HCT116 (cell line): ENCODE measurements at regions not wholly inside any gene's neighbourhood (a gene's known extent, or its start where the extent isn't known, plus 50 kb on each side); places are given as distances from the start of the nearest gene placed in this dataset.

ENCODE experiments used
- ATAC-seq: fragments of 200-7000 bp; cut with Tn5 transposase; 2 replicates; pipeline ENCODE4 v1.9.1; 2020; ENCODE audit warnings: mild to moderate bottlenecking, moderate library complexity
- BruUV-seq: library from RNA; stranded (reverse); fragments of 400-500 nt; replicated peaks from 2 replicates; lab custom pipeline; 2021; lab: Mats Ljungman, UMichigan
- CTCF ChIA-PET: fragments of 300-600 bp; sonication (Branson Sonifier 250); formaldehyde crosslinking; loops from one replicate; lab custom pipeline; 2021; ENCODE audit warnings: antibody characterized with exemption; lab: Charles Lee
- POLR2A ChIA-PET: fragments of 300-600, 350-600 bp; sonication (Branson Sonifier 250); formaldehyde crosslinking; loops from one replicate; lab custom pipeline; 2021; ENCODE audit warnings: antibody characterized with exemption; lab: Charles Lee
- RAD21 ChIA-PET, 2 experiments: fragments of 300-600 bp; sonication (Branson Sonifier 250); formaldehyde crosslinking; loops; one replicate each; lab custom pipeline; 2023; ENCODE audit warnings: low total read pairs in 2 of 2; ENCODE audit not compliant: uncharacterized antibody in 2 of 2, unreplicated experiment in 2 of 2, low non-redundant PET in 1 of 2; lab: Charles Lee
- DNase-seq: peaks from one replicate; pipeline ENCODE4 v3.0.0-alpha.2; 2010; ENCODE audit warnings: low read depth, low spot score
- H2AFZ ChIP-seq: fragments of 200-600 bp; shearing (Covaris generic), sonication (generic); 2 replicates; pipeline ENCODE4 v1.6.1; 2017; ENCODE audit warnings: low read depth, mixed run types, mixed read lengths, antibody characterized with exemption, low read length; ENCODE audit not compliant: poor library complexity, severe bottlenecking
- H3K27ac ChIP-seq: 2 replicates; pipeline ENCODE4 v1.5.1; 2012; ENCODE audit warnings: low read depth, low read length
- H3K27me3 ChIP-seq: fragments of 200-600 bp; sonication (generic); 2 replicates; pipeline ENCODE4 v1.6.1; 2016; ENCODE audit warnings: mixed run types, low read length, mixed read lengths; ENCODE audit not compliant: insufficient read depth
- H3K36me3 ChIP-seq, 2 experiments: fragments of 200-500 bp in 1 of 2; fragments of 200-600 bp in 1 of 2; sonication (Bioruptor generic) in 1 of 2; sonication (generic) in 1 of 2; 2 replicates each; pipeline versions ENCODE4 v1.5.1 to v1.6.1; 2014 to 2016; ENCODE audit warnings: low read length in 2 of 2, inconsistent platforms in 1 of 2, mixed read lengths in 1 of 2, mixed run types in 1 of 2; ENCODE audit not compliant: insufficient read depth in 2 of 2, control insufficient read depth in 1 of 2
- H3K4me1 ChIP-seq, 2 experiments: fragments of 200-600 bp in 1 of 2; sonication (generic) in 1 of 2; 2 replicates each; pipeline versions ENCODE4 v1.5.1 to v1.6.1; 2012 to 2017; ENCODE audit warnings: low read length in 2 of 2, inconsistent platforms in 1 of 2, mild to moderate bottlenecking in 1 of 2, mixed read lengths in 1 of 2, mixed run types in 1 of 2, moderate library complexity in 1 of 2; ENCODE audit not compliant: insufficient read depth in 2 of 2, control insufficient read depth in 1 of 2
- H3K4me2 ChIP-seq: fragments of 200-600 bp; sonication (generic); 2 replicates; pipeline ENCODE4 v1.6.1; 2017; ENCODE audit warnings: mixed run types, low read length, mixed read lengths
- H3K4me3 ChIP-seq, 2 experiments: fragments of 200-600 bp in 1 of 2; sonication (generic) in 1 of 2; replicated peaks in 1 of 2; 2 replicates each; pipeline ENCODE4 v1.5.1; 2011 to 2016; ENCODE audit warnings: low read length in 2 of 2, control low read depth in 1 of 2, low read depth in 1 of 2, mild to moderate bottlenecking in 1 of 2, mixed read lengths in 1 of 2, mixed run types in 1 of 2
- H3K79me2 ChIP-seq: fragments of 200-600 bp; sonication (generic); 2 replicates; pipeline ENCODE4 v1.6.1; 2017; ENCODE audit warnings: mild to moderate bottlenecking, mixed run types, low read length, moderate library complexity, mixed read lengths; ENCODE audit not compliant: insufficient read depth
- H3K9ac ChIP-seq: fragments of 200-600 bp; sonication (generic); 2 replicates; pipeline ENCODE4 v1.6.1; 2016; ENCODE audit warnings: low read length, mixed read lengths
- H3K9me2 ChIP-seq: fragments of 200-600 bp; sonication (generic), shearing (Covaris generic); 2 replicates; pipeline ENCODE4 v1.6.1; 2017; ENCODE audit warnings: mixed run types, mild to moderate bottlenecking, moderate library complexity; ENCODE audit not compliant: insufficient read depth
- H3K9me3 ChIP-seq, 2 experiments: fragments of 200-500 bp in 1 of 2; fragments of 200-600 bp in 1 of 2; sonication (Bioruptor generic) in 1 of 2; sonication (generic) in 1 of 2; 2 replicates each; pipeline ENCODE4 v1.6.1; 2014 to 2017; ENCODE audit warnings: low read length in 2 of 2, mixed read lengths in 2 of 2, inconsistent platforms in 1 of 2, low read depth in 1 of 2, mild to moderate bottlenecking in 1 of 2, mixed run types in 1 of 2, moderate library complexity in 1 of 2; ENCODE audit not compliant: control insufficient read depth in 1 of 2, insufficient read depth in 1 of 2
- H4K20me1 ChIP-seq: fragments of 200-600 bp; sonication (generic), shearing (Covaris generic); 2 replicates; pipeline ENCODE4 v1.6.1; 2017; ENCODE audit warnings: mixed run types, mild to moderate bottlenecking, moderate library complexity; ENCODE audit not compliant: insufficient read depth
- ATF3 ChIP-seq: IDR thresholded peaks from 2 replicates; pipeline ENCODE4 v1.6.1; 2012
- CBX3 ChIP-seq: IDR thresholded peaks from 2 replicates; pipeline ENCODE4 v1.6.1; 2012; ENCODE audit warnings: low read depth
- CEBPB ChIP-seq: IDR thresholded peaks from 2 replicates; pipeline ENCODE4 v1.6.1; 2012; ENCODE audit warnings: low read depth
- CTCF ChIP-seq, 3 experiments: fragments of 200-600 bp in 1 of 3; sonication (generic) in 1 of 3; IDR thresholded peaks in 2 of 3; conservative IDR thresholded peaks in 1 of 3; 2 replicates each; pipeline ENCODE4 v1.5.1; 2012 to 2017; ENCODE audit warnings: low read depth in 2 of 3, low read length in 2 of 3, antibody characterized with exemption in 1 of 3, borderline replicate concordance in 1 of 3, control low read depth in 1 of 3, mild to moderate bottlenecking in 1 of 3, mixed read lengths in 1 of 3, mixed run types in 1 of 3, moderate library complexity in 1 of 3; ENCODE audit not compliant: insufficient read depth in 1 of 3
- EGR1 ChIP-seq: IDR thresholded peaks from 2 replicates; pipeline ENCODE4 v1.6.1; 2012; ENCODE audit warnings: low read depth
- EZH2 ChIP-seq: fragments of 200-600 bp; sonication (generic); IDR thresholded peaks from 2 replicates; pipeline ENCODE4 v1.6.1; 2017; ENCODE audit warnings: antibody characterized with exemption, mixed run types
- EZH2phosphoT487 ChIP-seq: fragments of 200-600 bp; IDR thresholded peaks from 2 replicates; pipeline ENCODE4 v1.6.1; 2018; ENCODE audit warnings: antibody characterized with exemption, borderline replicate concordance
- POLR2A ChIP-seq: IDR thresholded peaks from 2 replicates; pipeline ENCODE4 v1.7.0; 2011; ENCODE audit warnings: borderline replicate concordance; ENCODE audit not compliant: insufficient read depth, insufficient read length; ENCODE audit errors: extremely low read depth
- POLR2AphosphoS5 ChIP-seq: IDR thresholded peaks from 2 replicates; pipeline ENCODE4 v1.6.1; 2011; ENCODE audit warnings: mild to moderate bottlenecking, low read depth, low read length, moderate library complexity
- RAD21 ChIP-seq: IDR thresholded peaks from 2 replicates; pipeline ENCODE4 v1.6.1; 2012; ENCODE audit warnings: low read depth, mild to moderate bottlenecking
- REST ChIP-seq: IDR thresholded peaks from 2 replicates; pipeline ENCODE4 v1.6.1; 2012; ENCODE audit warnings: low read depth
- SIN3A ChIP-seq: IDR thresholded peaks from 2 replicates; pipeline ENCODE4 v1.6.1; 2012; ENCODE audit warnings: low read depth
- SP1 ChIP-seq: IDR thresholded peaks from 2 replicates; pipeline ENCODE4 v1.6.1; 2012; ENCODE audit warnings: low read depth
- SRF ChIP-seq: IDR thresholded peaks from 2 replicates; pipeline ENCODE4 v1.6.1; 2012; ENCODE audit warnings: low read depth
- TCF7L2 ChIP-seq: IDR thresholded peaks from 2 replicates; pipeline ENCODE4 v1.7.0; 2011; ENCODE audit warnings: borderline replicate concordance, inconsistent platforms; ENCODE audit not compliant: insufficient read depth, insufficient read length; ENCODE audit errors: extremely low read depth
- YY1 ChIP-seq: IDR thresholded peaks from 2 replicates; pipeline ENCODE4 v1.6.1; 2011; ENCODE audit warnings: low read length, low read depth, moderate library complexity, mild to moderate bottlenecking; ENCODE audit not compliant: insufficient replicate concordance; ENCODE audit errors: extremely low read depth
- ZBTB33 ChIP-seq: IDR thresholded peaks from 2 replicates; pipeline ENCODE4 v1.6.1; 2011; ENCODE audit warnings: mild to moderate bottlenecking, low read length, moderate library complexity; ENCODE audit not compliant: insufficient replicate concordance; ENCODE audit errors: extremely low read depth
- ZFX ChIP-seq: fragments of 450-650 bp; IDR thresholded peaks from 2 replicates; pipeline ENCODE4 v1.6.1; 2017
- ZNF274 ChIP-seq: fragments of 200-500 bp; sonication (Bioruptor generic); IDR thresholded peaks from 2 replicates; pipeline ENCODE4 v1.6.1; 2014; ENCODE audit warnings: mild to moderate bottlenecking, low read depth, low read length, inconsistent platforms
- intact Hi-C: fragments of 100-400 bp; cut with micrococcal nuclease; formaldehyde crosslinking; loops from 2 replicates; pipeline ENCODE4 v1.10.0; 2022

GRCh38 chr10:131814567-131815265, 86.1 kb upstream of the PPP2R2D start:
- intact Hi-C loops, result no loop called here
- no peak for DNase-seq
- POLR2A ChIA-PET, result no interaction called here
- RAD21 ChIA-PET, result no interaction called here
- Histone ChIP-seq H3K4me2 (no peak overlapping the region), H4K20me1 (no peaks in the 10 kb centered on the region), H3K27me3 (0 out of 2 replicates have a peak, but pooled peaks cover 4% of the 10 kb centered on the region), H3K9me3 (no peaks in the 10 kb centered on the region), H3K4me3 (no peak overlapping the region), H3K4me1 (no peaks in the 10 kb centered on the region), H3K36me3 (no peaks in the 10 kb centered on the region), H2AFZ (no peak overlapping the region), H3K9ac (no peak overlapping the region), H3K9me2 (no peaks in the 10 kb centered on the region), H3K27ac (no peak overlapping the region), H3K79me2 (no peaks in the 10 kb centered on the region)
- no TSS peak for BruUV-seq
- TF ChIP-seq SRF, result no peak
- no peak for TF ChIP-seq TCF7L2
- no peak for TF ChIP-seq POLR2A
- TF ChIP-seq YY1, result no peak
- no peak for TF ChIP-seq EZH2phosphoT487
- no peak for TF ChIP-seq SIN3A
- no peak for TF ChIP-seq SP1
- no peak for TF ChIP-seq RAD21
- no peak for TF ChIP-seq CEBPB
- TF ChIP-seq POLR2AphosphoS5, result no peak
- no peak for TF ChIP-seq CTCF (IDR thresholded peaks at IDR 0.05 in 2 of 3, conservative IDR thresholded peaks at IDR 0.05 in 1 of 3; ENCODE audit: borderline replicate concordance in 1 of 3, insufficient read depth in 1 of 3, low read depth in 2 of 3, low read length in 2 of 3)
- no peak for TF ChIP-seq ZBTB33
- no peak for TF ChIP-seq REST
- TF ChIP-seq EZH2, result no peak
- no peak for TF ChIP-seq ZNF274
- TF ChIP-seq ATF3, result no peak
- no peak for TF ChIP-seq EGR1
- TF ChIP-seq ZFX, result no peak
- TF ChIP-seq CBX3, result no peak
- no peak for ATAC-seq
- CTCF ChIA-PET, result no interaction called here
